ENCODE measurements at regions not wholly inside any gene's neighbourhood (a gene's known extent, or its start where the extent isn't known, plus 50 kb on each side); places are given as distances from the start of the nearest gene placed in this dataset.

- TF ChIP-seq CTCF (IDR thresholded peaks at IDR 0.05; ENCODE audit: insufficient read depth, low read length) (no peak), POLR2AphosphoS5 (IDR thresholded peaks at IDR 0.05; ENCODE audit: low read depth) (no peak), REST (IDR thresholded peaks at IDR 0.05; ENCODE audit: insufficient replicate concordance, low read depth) (no peak), GABPA (IDR thresholded peaks at IDR 0.05; ENCODE audit: low read depth) (no peak)
Measured at GRCh38 chr19:30882411-30883005, 466.7 kb downstream of the TSHZ3 start.
